ENCODE measurements at regions not wholly inside any gene's neighbourhood (a gene's known extent, or its start where the extent isn't known, plus 50 kb on each side); places are given as distances from the start of the nearest gene placed in this dataset.

DNA sequence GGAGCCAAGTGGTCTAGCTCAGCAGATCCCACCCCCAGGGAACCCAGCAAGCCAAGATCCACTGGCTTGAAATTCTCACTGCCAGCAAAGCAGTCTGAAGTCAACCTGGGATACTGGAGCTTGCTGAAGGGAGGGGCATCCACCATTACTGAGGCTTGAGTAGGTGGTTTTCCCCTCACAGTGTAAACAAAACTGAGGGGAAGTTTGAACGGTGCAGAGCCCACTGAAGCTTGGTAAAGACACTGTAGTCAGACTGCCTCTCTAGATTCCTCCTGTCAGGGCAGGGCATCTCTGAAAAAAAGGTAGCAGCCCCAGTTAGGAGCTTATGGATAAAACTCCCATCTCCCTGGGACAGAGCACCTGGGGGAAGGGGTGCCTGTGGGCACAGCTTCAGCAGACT, 819.5 kb upstream of the EPHA7 start:
- Mint-ChIP-seq H3K27ac (no peak overlapping the region), H3K9me3 (peaks cover 26% of the 10 kb centered on the region), H3K4me3 (no peak overlapping the region), H3K27me3 (ENCODE audit: insufficient read depth, low read depth) (no peaks in the 10 kb centered on the region), H3K4me1 (no peaks in the 10 kb centered on the region), H3K36me3 (peaks cover 3% of the 10 kb centered on the region)
- no peaks in the 10 kb centered on the region for H3K27me3 ChIP-seq
- H3K79me2 ChIP-seq (ENCODE audit: low read depth) = no peaks in the 10 kb centered on the region
- H3K4me2 ChIP-seq = no peak overlapping the region
- H3F3A ChIP-seq (ENCODE audit: low read depth) = no peaks in the 10 kb centered on the region
- H3K36me3 ChIP-seq = no peaks in the 10 kb centered on the region
- H2AFZ ChIP-seq (replicated peaks) = peak overlapping the region; percentile 68
- H4K20me1 ChIP-seq (ENCODE audit: low read depth) = no peaks in the 10 kb centered on the region
- TF ChIP-seq, protein P1, sequence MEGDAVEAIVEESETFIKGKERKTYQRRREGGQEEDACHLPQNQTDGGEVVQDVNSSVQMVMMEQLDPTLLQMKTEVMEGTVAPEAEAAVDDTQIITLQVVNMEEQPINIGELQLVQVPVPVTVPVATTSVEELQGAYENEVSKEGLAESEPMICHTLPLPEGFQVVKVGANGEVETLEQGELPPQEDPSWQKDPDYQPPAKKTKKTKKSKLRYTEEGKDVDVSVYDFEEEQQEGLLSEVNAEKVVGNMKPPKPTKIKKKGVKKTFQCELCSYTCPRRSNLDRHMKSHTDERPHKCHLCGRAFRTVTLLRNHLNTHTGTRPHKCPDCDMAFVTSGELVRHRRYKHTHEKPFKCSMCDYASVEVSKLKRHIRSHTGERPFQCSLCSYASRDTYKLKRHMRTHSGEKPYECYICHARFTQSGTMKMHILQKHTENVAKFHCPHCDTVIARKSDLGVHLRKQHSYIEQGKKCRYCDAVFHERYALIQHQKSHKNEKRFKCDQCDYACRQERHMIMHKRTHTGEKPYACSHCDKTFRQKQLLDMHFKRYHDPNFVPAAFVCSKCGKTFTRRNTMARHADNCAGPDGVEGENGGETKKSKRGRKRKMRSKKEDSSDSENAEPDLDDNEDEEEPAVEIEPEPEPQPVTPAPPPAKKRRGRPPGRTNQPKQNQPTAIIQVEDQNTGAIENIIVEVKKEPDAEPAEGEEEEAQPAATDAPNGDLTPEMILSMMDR (IDR thresholded peaks at IDR 0.05) = no peak
- no peak for TF ChIP-seq EZH2 (IDR thresholded peaks at IDR 0.05)
- no peak for TF ChIP-seq EZH2phosphoT487 (IDR thresholded peaks at IDR 0.05)
- H3K4me3 ChIP-seq = no peak overlapping the region
- H3K9ac ChIP-seq = no peak overlapping the region
- H3K9me3 ChIP-seq (ENCODE audit: low read depth) = no peaks in the 10 kb centered on the region
- DNase-seq (ENCODE audit: low spot score) = no peak
- no peaks in the 10 kb centered on the region for H3K4me1 ChIP-seq
- no peak overlapping the region for H3K27ac ChIP-seq

DNA sequence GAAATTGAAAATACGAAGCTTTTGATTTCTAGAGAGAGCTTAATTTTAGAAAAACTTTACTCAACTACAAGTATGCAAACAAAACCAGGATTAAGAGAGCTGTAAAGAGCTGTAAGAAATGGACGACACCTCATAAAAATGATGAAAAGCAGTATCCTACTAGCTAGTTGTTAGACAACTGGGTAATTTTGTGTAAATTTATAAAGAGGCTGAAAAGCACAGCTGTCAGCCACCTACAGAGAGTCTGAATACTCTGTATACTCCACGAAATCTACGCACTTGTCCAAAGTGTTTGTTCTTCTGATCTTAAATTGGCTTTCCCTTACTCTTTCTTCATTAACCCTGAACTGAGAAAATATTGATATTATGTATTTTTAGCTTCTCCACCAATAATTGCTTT, 808.4 kb upstream of the EPHA7 start:
- Mint-ChIP-seq H3K4me3 (no peak overlapping the region), H3K36me3 (no peaks in the 10 kb centered on the region), H3K4me1 (peaks cover 28% of the 10 kb centered on the region), H3K27ac (peak overlapping the region; percentile 76), H3K9me3 (peaks cover 15% of the 10 kb centered on the region), H3K27me3 (ENCODE audit: insufficient read depth, low read depth) (no peaks in the 10 kb centered on the region)
- Histone ChIP-seq H3F3A (ENCODE audit: low read depth) (peaks cover 7% of the 10 kb centered on the region), H3K36me3 (no peaks in the 10 kb centered on the region), H3K4me3 (no peak overlapping the region), H2AFZ (replicated peaks) (no peak overlapping the region), H3K79me2 (ENCODE audit: low read depth) (no peaks in the 10 kb centered on the region), H3K9ac (no peak overlapping the region), H3K27ac (no peak overlapping the region), H3K9me3 (ENCODE audit: low read depth) (no peaks in the 10 kb centered on the region), H3K27me3 (no peaks in the 10 kb centered on the region), H3K4me2 (no peak overlapping the region), H3K4me1 (peaks cover 13% of the 10 kb centered on the region), H4K20me1 (ENCODE audit: low read depth) (no peaks in the 10 kb centered on the region)
- DNase-seq (ENCODE audit: low spot score) = no peak
- TF ChIP-seq EZH2 (IDR thresholded peaks at IDR 0.05) (no peak), EZH2phosphoT487 (IDR thresholded peaks at IDR 0.05) (no peak)
- TF ChIP-seq, protein P1 (IDR thresholded peaks at IDR 0.05) = no peak

DNA sequence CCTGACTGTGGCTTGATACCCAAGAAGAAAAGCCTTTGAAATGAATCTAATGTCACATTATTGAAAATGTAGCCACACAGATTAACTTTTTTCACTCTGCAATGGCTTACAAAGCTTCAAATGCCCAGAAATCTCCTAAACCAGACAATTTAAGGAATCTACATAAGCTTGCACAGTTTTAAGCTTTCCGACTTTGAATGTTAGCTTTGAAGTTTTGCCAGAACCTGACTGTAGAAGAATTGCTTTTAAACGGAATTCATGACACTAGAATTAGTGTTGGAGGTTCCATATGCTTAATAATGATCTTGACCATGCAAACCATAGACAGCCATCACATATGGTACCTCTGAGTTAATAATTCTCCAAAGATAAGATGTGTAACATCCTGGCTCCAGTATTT, 798.5 kb upstream of the EPHA7 start:
- peaks cover 25% of the 10 kb centered on the region for H3K4me1 Mint-ChIP-seq
- H3K36me3 ChIP-seq = no peaks in the 10 kb centered on the region
- H4K20me1 ChIP-seq (ENCODE audit: low read depth) = no peaks in the 10 kb centered on the region

More for the DNA sequence above, 798.5 kb upstream of the EPHA7 start:
- H3K36me3 Mint-ChIP-seq = no peaks in the 10 kb centered on the region
- no peak overlapping the region for H3K4me3 Mint-ChIP-seq
- H3K9ac ChIP-seq = no peak overlapping the region
- H3K9me3 ChIP-seq (ENCODE audit: low read depth) = no peaks in the 10 kb centered on the region
- no peak overlapping the region for H2AFZ ChIP-seq (replicated peaks)
- no peak for DNase-seq (ENCODE audit: low spot score)
- H3K27ac Mint-ChIP-seq = no peak overlapping the region
- TF ChIP-seq, protein P1 (IDR thresholded peaks at IDR 0.05) = no peak
- no peak for TF ChIP-seq EZH2phosphoT487 (IDR thresholded peaks at IDR 0.05)
- TF ChIP-seq EZH2 (IDR thresholded peaks at IDR 0.05) = no peak
- no peak overlapping the region for H3K27ac ChIP-seq
- H3K4me1 ChIP-seq = peaks cover 9% of the 10 kb centered on the region
- no peaks in the 10 kb centered on the region for H3K79me2 ChIP-seq (ENCODE audit: low read depth)
- no peak overlapping the region for H3K4me3 ChIP-seq
- no peaks in the 10 kb centered on the region for H3K27me3 Mint-ChIP-seq (ENCODE audit: insufficient read depth, low read depth)
- H3K9me3 Mint-ChIP-seq = peaks cover 2% of the 10 kb centered on the region
- no peaks in the 10 kb centered on the region for H3F3A ChIP-seq (ENCODE audit: low read depth)
- H3K27me3 ChIP-seq = no peaks in the 10 kb centered on the region
- H3K4me2 ChIP-seq = no peak overlapping the region

Data from neural progenitor cell (in vitro differentiated cells).